KOPT-K1 (cell line): ENCODE measurements at regions not wholly inside any gene's neighbourhood (a gene's known extent, or its start where the extent isn't known, plus 50 kb on each side); places are given as distances from the start of the nearest gene placed in this dataset.
"Not testable (repeated sequence)": the region's sequence is repeated elsewhere in the genome, so short reads cannot be mapped to it uniquely, and the experiment has no call there.

Source experiments
- H3K27ac ChIP-seq: fragments of 200-600 bp; sonication (generic); 2 replicates; pipeline ENCODE4 v1.5.1; 2016; ENCODE audit warnings: antibody characterized with exemption, mild to moderate bottlenecking, low read depth, low read length; ENCODE audit not compliant: poor library complexity, severe bottlenecking
- H3K36me3 ChIP-seq: fragments of 200-600 bp; sonication (generic); 2 replicates; pipeline ENCODE4 v1.5.1; 2017; ENCODE audit warnings: antibody characterized with exemption, mild to moderate bottlenecking, low read length, moderate library complexity; ENCODE audit not compliant: insufficient read depth
- H3K9me3 ChIP-seq: fragments of 200-600 bp; sonication (generic); 2 replicates; pipeline ENCODE4 v1.5.1; 2017; ENCODE audit warnings: antibody characterized with exemption, low read length, mild to moderate bottlenecking; ENCODE audit not compliant: insufficient read depth, poor library complexity, severe bottlenecking

DNA sequence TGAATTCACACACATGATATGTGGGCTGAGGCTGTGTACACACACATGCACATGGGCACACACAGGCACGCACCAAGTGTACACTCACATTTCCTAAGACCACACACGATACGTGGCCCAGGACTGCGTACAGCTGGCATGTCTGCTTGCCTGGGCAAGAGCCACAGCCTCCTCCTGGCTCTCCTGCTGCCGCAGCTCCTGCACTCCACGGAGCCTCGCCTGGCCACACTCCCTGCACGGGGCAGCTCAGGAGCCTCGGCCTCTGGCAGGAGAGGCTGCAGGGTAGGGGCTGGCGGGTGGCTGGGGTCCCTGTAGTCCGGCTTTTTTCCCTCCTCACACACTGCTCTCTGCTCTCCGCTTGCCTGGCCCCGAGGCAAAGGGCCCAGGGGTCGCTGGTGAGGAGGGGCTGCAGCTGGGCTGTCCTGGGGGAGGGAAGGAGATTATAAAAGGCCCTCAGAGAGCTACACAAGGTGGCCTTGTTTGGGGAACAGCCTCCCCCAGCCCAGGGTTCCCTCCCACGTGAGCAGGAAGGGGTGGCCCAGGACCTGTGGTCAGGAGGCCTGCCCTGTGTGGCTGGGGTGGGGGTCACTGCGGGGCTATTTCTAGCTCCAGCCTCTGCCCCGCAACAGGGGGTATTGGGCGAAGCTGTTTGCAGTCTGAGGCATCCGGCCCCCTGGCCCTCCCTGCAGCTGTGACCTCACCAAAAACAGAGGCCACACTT lies 89.0 kb upstream of the SFSWAP start:
- H3K36me3 ChIP-seq = no peaks in the 10 kb centered on the region
- H3K9me3 ChIP-seq = peaks cover 8% of the 10 kb centered on the region
- no peak overlapping the region for H3K27ac ChIP-seq

DNA sequence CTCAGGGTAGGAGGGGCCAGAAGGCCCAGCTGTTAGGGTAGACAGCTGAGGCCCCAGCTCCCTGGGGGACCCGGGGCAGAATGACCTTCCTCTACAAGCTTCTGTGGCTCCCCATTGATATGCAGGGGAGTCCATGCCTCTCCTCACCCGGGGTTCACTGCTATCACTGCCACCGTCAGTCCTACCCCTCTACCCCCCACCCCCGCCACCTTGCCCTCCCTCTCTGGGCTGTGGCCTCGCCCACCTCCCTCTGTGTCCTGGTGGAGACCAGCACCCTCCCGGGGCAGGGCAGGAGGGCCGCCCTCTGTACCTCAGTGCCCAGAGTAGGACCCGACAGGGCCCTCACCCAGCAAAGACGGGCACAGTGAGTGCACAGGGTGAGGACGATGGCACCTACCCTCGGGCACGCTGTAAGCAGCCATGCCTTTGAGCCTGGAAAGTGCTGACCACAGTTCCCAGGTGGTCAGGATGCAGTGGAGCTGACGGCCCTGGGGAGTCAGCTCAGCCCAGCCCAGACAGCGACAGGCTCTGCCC lies 88.4 kb upstream of the SFSWAP start:
- no peak overlapping the region for H3K27ac ChIP-seq
- H3K36me3 ChIP-seq = no peaks in the 10 kb centered on the region
- peaks cover 13% of the 10 kb centered on the region for H3K9me3 ChIP-seq

DNA sequence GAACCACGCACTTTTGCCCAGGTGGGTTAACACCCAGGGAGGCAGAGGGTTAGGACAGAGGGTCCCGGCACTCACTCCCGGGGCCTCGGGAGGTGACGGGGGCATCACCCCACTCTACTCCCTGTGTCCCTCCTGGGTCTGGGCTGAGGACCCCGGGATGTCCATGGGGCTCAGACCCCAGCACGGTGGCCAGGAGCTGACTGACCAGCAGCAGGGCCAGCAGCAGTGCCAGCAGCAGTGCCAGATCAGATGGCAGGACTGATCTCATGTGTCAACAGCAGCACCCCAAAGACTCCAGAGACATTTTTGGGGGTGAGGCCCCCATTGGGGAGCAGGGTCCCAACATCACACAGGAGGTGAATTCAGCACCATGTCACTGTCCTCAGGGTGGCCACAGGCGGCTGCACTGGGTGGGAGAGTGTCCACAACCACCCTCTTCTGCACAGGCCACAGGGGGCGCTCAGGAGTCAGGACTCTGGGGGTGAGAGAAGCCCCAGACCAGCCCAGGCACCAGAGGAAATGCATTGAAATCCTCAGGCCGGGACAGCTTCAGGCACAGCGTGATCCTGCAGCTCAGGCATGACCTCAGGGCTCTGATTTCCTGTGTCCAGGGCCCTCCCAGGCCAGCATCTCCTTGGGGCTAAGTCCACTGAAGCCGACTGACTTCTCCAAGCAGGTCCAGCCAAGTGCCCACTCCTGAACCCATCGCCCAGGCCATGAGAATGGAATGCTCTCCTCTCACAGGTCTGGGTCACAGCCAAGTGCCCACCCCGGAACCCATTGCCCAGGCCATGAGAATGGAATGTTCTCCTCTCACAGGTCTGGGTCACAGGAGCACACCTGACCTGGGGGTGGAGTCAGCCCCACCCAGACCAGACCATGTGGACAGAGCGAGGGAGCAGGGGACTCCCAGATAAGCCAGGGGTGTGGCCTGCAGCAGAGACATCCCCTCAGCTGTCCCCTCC lies 87.2 kb upstream of the SFSWAP start:
- H3K36me3 ChIP-seq, H3K27ac ChIP-seq: not testable (repeated sequence)
- H3K9me3 ChIP-seq = peaks cover 19% of the 10 kb centered on the region

DNA sequence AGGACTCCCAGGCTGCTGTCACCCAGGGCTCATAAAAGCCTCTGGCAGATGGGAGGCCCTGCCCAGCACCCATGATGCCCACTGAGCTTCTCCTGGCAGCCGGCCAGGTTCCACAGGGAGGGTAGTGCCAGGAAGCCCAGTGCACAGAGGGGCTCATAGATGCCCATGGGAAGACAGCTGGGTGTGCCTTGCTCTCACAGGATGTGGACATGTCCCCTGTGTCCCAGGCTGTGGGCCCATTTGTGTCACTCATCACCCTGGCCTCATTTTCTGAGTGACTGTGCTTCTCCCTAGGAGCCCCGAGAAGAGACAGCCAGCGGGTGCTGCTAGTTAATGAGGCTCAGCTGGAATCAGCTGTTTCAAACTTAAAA lies 86.5 kb upstream of the SFSWAP start:
- peaks cover 19% of the 10 kb centered on the region for H3K9me3 ChIP-seq
- H3K36me3 ChIP-seq, H3K27ac ChIP-seq: not testable (repeated sequence)

DNA sequence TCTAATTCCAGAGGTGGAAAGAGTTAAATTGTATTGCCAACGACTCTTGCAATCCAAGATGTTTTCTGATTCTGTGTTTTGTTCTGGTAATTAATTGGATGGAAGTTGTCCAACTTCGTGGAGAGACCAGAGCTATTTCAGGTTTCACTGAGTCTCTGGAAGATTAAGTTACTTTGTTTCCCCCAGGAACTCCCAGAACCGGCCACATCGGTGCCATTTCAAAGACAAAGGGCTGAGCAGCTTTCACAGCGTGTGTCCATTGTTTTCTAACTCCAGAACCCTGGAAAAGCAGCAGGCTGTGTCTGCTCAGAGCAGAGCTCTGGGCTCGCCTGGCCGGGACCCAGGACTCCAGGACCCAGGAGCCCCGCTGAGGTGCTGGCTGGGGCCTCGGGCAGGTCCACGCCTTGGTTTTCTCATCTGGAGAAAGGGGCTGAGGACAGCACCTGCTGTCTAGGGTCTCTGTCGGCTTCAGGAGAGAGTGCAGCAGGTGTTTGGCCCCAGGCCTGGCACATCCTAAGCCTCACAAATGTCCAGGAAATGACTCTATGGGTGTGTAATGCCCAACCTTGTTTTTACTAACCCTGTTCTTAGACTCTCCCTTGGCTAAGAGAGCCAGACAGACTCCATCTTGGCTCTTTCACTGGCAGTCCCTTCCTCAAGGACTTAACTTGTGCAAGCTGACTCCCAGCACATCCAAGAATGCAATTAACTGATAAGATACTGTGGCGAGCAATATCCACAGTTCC lies 86.0 kb upstream of the SFSWAP start:
- H3K9me3 ChIP-seq = peaks cover 19% of the 10 kb centered on the region
- H3K36me3 ChIP-seq, H3K27ac ChIP-seq: not testable (repeated sequence)

DNA sequence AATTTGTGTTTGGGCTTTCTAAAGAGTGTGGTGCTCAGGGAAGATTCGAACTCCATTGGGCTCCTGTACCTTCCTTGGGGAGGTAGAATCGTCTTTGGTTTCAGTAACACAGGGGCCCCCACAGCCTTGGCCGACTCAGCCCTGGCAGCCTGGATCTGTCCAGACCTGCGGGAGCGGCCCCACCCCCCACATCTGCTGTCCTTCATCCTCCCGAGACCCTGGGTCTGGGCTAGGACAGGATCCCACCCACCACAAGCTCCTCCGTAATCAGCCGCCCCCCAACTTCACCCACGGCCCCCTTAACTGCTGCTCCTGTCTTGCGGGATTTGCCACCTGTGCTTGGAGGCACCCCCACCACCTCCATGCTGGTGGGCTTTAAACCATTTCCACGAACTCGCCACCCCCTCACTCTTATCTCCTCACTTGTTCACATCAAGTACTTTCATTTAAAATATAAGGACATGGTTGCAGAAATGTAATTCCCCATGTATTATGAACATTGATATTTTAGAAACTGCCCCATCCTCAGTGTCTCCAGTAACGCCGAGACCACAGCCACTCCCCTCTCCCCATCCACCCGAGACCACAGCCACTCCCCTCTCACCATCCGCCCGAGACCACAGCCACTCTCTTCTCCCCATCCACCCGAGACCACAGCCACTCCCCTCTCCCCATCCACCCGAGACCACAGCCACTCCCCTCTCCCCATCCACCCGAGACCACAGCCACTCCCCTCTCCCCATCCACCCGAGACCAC lies 84.7 kb upstream of the SFSWAP start:
- H3K9me3 ChIP-seq = peaks cover 19% of the 10 kb centered on the region
- not testable (repeated sequence) for H3K27ac ChIP-seq, H3K36me3 ChIP-seq

DNA sequence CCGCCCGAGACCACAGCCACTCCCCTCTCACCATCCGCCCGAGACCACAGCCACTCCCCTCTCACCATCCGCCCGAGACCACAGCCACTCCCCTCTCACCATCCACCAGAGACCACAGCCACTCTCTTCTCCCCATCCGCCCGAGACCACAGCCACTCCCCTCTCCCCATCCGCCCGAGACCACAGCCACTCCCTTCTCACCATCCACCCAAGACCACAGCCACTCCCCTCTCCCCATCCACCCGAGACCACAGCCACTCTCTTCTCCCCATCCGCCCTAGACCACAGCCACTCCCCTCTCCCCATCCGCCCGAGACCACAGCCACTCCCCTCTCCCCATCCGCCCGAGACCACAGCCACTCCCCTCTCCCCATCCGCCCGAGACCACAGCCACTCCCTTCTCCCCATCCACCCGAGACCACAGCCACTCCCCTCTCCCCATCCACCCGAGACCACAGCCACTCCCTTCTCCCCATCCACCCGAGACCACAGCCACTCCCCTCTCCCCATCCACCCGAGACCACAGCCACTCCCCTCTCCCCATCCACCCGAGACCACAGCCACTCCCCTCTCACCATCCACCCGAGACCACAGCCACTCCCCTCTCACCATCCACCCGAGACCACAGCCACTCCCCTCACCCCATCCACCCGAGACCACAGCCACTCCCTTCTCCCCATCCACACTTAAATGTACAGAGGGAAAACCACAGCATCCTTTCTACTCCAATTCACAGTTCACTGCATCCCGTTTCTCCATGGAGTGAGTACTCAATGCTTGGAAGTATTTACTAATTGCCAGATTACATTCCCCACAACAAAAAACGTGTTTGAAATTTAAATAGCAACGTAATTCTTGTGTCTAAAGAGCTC lies 83.5 kb upstream of the SFSWAP start:
- H3K27ac ChIP-seq, H3K36me3 ChIP-seq: not testable (repeated sequence)
- H3K9me3 ChIP-seq = peaks cover 19% of the 10 kb centered on the region

DNA sequence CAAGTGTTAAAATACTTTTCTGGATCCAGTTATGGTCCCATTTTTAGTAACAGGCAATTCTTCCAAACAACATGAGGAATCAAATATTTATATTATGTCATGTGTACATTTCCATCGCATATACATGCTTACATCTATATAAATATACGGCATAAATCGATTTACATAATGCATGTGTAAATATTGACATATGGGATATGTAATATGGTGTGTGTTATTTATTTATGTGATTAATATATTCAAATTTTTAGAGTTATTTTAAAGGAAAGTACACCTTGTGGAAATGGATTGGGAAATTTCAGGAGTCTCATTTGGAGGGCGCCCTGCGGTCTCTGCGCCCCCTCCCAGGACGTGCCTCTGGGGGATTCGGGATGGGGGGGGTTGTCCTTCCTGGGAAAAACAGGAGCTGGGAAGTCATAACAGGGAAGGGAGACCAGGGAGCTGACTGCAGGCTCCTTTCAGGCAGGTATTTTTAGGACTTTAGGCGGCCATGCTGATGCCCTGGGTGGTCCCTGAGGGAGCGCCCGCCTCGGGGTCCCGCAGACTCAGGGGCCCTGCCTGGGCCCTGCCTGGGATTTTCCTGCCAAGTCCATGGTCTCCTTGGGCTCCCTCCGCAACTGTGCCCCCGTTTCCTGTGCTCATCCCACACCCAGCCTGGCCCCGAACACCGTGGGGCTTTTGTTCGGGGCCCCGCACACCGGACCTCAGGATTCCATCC lies 82.7 kb upstream of the SFSWAP start:
- no peak overlapping the region for H3K27ac ChIP-seq
- H3K36me3 ChIP-seq = no peaks in the 10 kb centered on the region
- H3K9me3 ChIP-seq = peaks cover 19% of the 10 kb centered on the region

DNA sequence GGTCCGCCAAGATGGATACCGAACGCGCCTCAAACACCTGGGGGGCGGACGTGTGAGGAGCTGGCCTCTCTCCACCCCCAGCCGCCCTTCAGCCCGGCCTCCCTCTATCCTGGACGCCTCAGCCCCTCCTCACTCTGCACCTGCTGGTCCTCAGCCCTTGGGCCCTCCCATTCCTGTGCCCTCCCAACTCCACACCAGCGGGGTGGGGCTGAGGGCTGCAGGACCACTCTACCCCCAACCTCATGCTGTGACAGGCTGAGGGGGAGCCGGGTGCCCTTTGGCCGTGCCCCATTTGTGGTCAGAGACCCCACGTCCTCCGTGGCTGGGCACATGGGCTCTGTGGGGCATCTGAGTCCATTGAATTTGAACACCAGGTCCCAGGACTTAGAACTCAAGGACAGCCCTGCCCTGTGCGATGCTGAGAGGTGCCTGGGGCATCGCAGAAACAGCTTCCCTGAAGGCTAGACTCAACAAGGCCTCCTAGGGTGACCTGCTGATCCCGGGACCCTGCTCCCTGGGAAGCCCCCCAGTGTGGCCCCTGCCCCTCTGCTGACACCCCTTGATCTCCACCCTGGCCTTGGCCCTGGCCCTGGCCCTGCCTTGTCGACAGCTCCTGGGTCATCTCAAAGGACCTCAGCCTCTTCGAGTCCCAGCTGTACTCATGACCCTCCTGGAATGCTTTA lies 82.0 kb upstream of the SFSWAP start:
- no peak overlapping the region for H3K27ac ChIP-seq
- H3K9me3 ChIP-seq = peaks cover 19% of the 10 kb centered on the region
- no peaks in the 10 kb centered on the region for H3K36me3 ChIP-seq

DNA sequence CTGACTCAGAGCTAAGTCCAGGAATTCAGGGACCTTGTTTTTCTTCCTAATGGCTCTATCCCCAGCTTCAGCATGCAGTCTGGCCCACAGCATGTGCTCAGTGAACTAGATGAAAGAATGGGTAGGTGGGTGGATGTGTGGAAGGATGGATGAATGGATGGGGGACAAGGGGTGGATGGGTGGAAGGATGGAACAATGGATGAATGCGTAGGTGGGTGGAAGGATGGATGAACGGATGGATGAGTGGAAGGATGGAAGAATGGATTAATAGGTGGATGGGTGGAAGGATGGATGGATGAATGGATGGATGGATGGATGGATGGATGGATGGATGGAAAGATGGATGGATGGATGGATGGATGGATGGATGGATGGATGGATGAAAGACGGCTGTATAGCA lies 79.7 kb upstream of the SFSWAP start:
- peaks cover 11% of the 10 kb centered on the region for H3K9me3 ChIP-seq
- no peaks in the 10 kb centered on the region for H3K36me3 ChIP-seq
- H3K27ac ChIP-seq = no peak overlapping the region

DNA sequence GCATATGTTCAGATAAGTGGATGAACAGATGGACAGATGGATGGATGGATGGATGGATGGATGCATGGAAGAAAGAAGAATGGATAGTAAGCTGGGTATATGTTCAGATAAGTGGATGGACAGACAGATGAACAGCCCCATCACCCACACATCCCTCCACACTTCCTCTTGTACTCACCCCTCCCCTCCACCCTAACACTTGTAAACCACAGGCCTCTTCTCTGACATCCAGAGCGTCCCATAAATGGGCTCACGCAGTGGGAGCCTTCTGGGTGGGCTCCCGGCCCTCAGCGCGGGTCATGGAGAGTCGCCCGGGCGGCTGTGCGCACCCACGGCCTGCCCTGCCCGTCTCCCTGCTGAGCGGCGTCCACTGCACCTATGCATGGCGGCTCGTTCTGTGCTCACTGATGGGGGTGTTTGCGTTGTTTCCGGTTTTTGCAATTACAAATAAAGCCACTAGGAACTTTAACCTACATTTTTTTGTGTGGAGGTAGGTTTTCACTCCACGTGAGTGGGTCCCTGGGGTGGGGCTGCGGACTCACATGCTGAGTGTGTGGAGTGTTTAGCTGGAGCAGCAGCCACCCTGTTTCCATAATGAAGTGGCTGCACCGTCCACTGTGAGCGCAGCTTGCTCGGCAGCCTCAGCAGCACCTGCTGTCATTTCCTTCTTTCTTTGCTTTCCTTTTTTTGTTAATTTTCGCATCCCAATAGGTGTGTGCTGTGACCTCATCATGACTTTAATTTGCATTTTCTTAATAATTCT lies 78.8 kb upstream of the SFSWAP start:
- H3K36me3 ChIP-seq, H3K9me3 ChIP-seq, H3K27ac ChIP-seq: not testable (repeated sequence)

DNA sequence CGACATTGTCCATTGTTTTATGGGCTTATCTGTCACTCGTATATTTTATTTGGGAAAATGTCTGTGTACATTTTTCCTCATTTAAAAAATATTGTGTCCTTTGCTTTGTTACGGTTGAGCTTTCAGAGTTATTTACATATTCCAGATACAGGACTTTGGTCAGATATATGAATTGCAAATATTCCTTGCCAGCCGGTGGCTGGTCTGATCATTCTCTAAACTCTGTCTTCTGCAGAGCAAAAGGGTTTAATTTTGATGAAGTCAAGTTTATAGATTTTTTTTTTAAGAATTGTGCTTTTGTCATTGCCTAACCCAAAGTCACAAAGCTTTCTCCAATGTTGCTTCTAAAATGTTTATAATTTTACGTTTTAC lies 78.3 kb upstream of the SFSWAP start:
- not testable (repeated sequence) for H3K9me3 ChIP-seq

More for the DNA sequence above, 78.3 kb upstream of the SFSWAP start:
- not testable (repeated sequence) for H3K27ac ChIP-seq, H3K36me3 ChIP-seq
